ENCODE measurements at regions not wholly inside any gene's neighbourhood (a gene's known extent, or its start where the extent isn't known, plus 50 kb on each side); places are given as distances from the start of the nearest gene placed in this dataset.

GRCh38 chr13:30121666-30122065 is 185.7 kb downstream of the KATNAL1 start:
- Mint-ChIP-seq H3K9me3 (ENCODE audit: unreplicated experiment) (peaks cover 8% of the 10 kb centered on the region), H3K27ac (ENCODE audit: unreplicated experiment) (no peak overlapping the region), H3K4me1 (ENCODE audit: low read depth, unreplicated experiment) (peaks cover 14% of the 10 kb centered on the region), H3K27me3 (ENCODE audit: low read depth, unreplicated experiment) (peaks cover 3% of the 10 kb centered on the region), H3K4me3 (ENCODE audit: unreplicated experiment) (no peak overlapping the region), H3K36me3 (ENCODE audit: low read depth, unreplicated experiment) (no peaks in the 10 kb centered on the region)
- TF ChIP-seq CTCF (IDR thresholded peaks at IDR 0.05; ENCODE audit: insufficient read depth, low read depth, low read length) (no peak), EZH2 (IDR thresholded peaks at IDR 0.05; ENCODE audit: insufficient read depth, low read length) (no peak)
- Histone ChIP-seq H3K9me3 (ENCODE audit: insufficient read depth, low read depth, low read length) (no peaks in the 10 kb centered on the region), H2AFZ (ENCODE audit: low read depth, low read length) (no peak overlapping the region), H3K79me2 (ENCODE audit: insufficient read depth, low read length) (no peaks in the 10 kb centered on the region), H3K4me1 (ENCODE audit: insufficient read depth, low read length) (peaks cover 13% of the 10 kb centered on the region), H3K36me3 (ENCODE audit: insufficient read depth, low read length) (no peaks in the 10 kb centered on the region), H3K27ac (ENCODE audit: low read depth, low read length) (no peak overlapping the region), H3K4me3 (ENCODE audit: insufficient read depth, low read depth, low read length) (no peak overlapping the region), H3K9ac (ENCODE audit: low read length) (no peak overlapping the region), H3K4me2 (ENCODE audit: low read length) (no peak overlapping the region), H4K20me1 (ENCODE audit: insufficient read depth, low read length) (no peaks in the 10 kb centered on the region), H3K27me3 (ENCODE audit: insufficient read depth, low read length) (no peaks in the 10 kb centered on the region)
- FAIRE-seq (no peak), DNase-seq (ENCODE audit: low read depth) (no peak)

DNA sequence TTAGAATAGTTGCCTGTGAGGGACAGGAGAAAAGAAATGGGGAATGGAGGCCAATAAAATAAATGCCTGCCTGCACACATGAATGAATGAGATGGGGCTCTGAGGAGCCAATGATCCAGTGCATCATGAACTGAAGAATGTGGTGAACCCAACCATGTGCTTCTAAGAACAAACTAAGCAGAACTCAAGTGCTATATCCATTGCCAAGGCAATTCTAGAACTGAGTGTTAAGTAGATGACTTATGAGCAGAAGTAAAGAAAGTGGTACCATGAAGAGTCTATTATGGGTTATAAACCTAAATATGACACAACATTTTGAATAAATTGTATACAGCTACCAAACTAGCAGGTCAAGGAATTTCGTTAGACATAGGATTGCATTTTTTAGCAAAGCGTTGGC is 186.1 kb downstream of the KATNAL1 start:
- Histone ChIP-seq H3K36me3 (ENCODE audit: insufficient read depth, low read length) (no peaks in the 10 kb centered on the region), H3K9me3 (ENCODE audit: insufficient read depth, low read depth, low read length) (no peaks in the 10 kb centered on the region), H3K4me3 (ENCODE audit: insufficient read depth, low read depth, low read length) (no peak overlapping the region), H4K20me1 (ENCODE audit: insufficient read depth, low read length) (no peaks in the 10 kb centered on the region), H2AFZ (ENCODE audit: low read depth, low read length) (no peak overlapping the region), H3K79me2 (ENCODE audit: insufficient read depth, low read length) (no peaks in the 10 kb centered on the region), H3K9ac (ENCODE audit: low read length) (no peak overlapping the region), H3K4me1 (ENCODE audit: insufficient read depth, low read length) (peaks cover 13% of the 10 kb centered on the region), H3K27ac (ENCODE audit: low read depth, low read length) (no peak overlapping the region), H3K4me2 (ENCODE audit: low read length) (no peak overlapping the region), H3K27me3 (ENCODE audit: insufficient read depth, low read length) (no peaks in the 10 kb centered on the region)
- no peak for DNase-seq (ENCODE audit: low read depth)
- no peak for FAIRE-seq
- Mint-ChIP-seq H3K27me3 (ENCODE audit: low read depth, unreplicated experiment) (peaks cover 3% of the 10 kb centered on the region), H3K9me3 (ENCODE audit: unreplicated experiment) (peaks cover 8% of the 10 kb centered on the region), H3K36me3 (ENCODE audit: low read depth, unreplicated experiment) (no peaks in the 10 kb centered on the region), H3K27ac (ENCODE audit: unreplicated experiment) (no peak overlapping the region), H3K4me1 (ENCODE audit: low read depth, unreplicated experiment) (peaks cover 14% of the 10 kb centered on the region), H3K4me3 (ENCODE audit: unreplicated experiment) (no peak overlapping the region)
- TF ChIP-seq EZH2 (IDR thresholded peaks at IDR 0.05; ENCODE audit: insufficient read depth, low read length) (no peak), CTCF (IDR thresholded peaks at IDR 0.05; ENCODE audit: insufficient read depth, low read depth, low read length) (no peak)

DNA sequence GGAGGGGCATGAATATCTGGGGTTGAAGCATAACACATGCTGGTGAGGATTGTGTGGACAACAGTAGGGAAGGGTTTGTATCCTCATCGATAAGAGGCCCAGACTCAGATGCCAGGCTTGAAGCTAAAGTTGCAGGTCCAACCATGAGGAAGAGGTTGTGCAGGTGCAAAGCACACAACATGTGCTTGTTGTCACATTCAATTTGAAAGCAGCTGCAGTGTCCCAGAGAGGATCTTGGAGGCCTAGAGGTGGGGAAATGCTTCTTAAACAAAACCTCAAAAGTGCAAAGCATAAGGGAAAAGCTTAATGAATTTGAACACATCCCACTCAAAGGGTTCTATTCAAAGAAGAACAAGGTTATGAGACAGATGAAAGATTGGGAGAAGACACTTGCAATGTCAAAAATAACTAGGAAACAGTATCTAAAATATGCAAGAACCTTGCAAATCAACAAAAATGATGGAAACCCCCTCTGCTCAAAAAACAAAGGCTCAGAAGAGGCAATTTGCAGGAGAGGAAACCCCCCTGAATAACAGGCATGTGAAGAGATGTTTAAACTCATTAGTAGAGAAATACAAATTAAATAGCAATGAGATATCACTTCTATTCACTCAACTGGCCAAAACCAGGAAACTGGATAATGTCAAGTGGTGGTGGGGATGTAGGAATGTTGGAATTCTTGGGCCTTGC is 187.1 kb downstream of the KATNAL1 start:
- Histone ChIP-seq H3K79me2 (ENCODE audit: insufficient read depth, low read length) (no peaks in the 10 kb centered on the region), H3K4me1 (ENCODE audit: insufficient read depth, low read length) (peaks cover 8% of the 10 kb centered on the region), H3K27ac (ENCODE audit: low read depth, low read length) (no peak overlapping the region), H4K20me1 (ENCODE audit: insufficient read depth, low read length) (no peaks in the 10 kb centered on the region), H3K36me3 (ENCODE audit: insufficient read depth, low read length) (no peaks in the 10 kb centered on the region), H3K9ac (ENCODE audit: low read length) (no peak overlapping the region), H3K27me3 (ENCODE audit: insufficient read depth, low read length) (no peaks in the 10 kb centered on the region), H3K9me3 (ENCODE audit: insufficient read depth, low read depth, low read length) (no peaks in the 10 kb centered on the region), H3K4me2 (ENCODE audit: low read length) (no peak overlapping the region), H2AFZ (ENCODE audit: low read depth, low read length) (no peak overlapping the region), H3K4me3 (ENCODE audit: insufficient read depth, low read depth, low read length) (no peak overlapping the region)
- Mint-ChIP-seq H3K4me3 (ENCODE audit: unreplicated experiment) (no peak overlapping the region), H3K4me1 (ENCODE audit: low read depth, unreplicated experiment) (peaks cover 10% of the 10 kb centered on the region), H3K36me3 (ENCODE audit: low read depth, unreplicated experiment) (no peaks in the 10 kb centered on the region), H3K27ac (ENCODE audit: unreplicated experiment) (no peak overlapping the region), H3K27me3 (ENCODE audit: low read depth, unreplicated experiment) (peaks cover 3% of the 10 kb centered on the region), H3K9me3 (ENCODE audit: unreplicated experiment) (peaks cover 8% of the 10 kb centered on the region)
- FAIRE-seq (no peak), DNase-seq (ENCODE audit: low read depth) (no peak)
- TF ChIP-seq EZH2 (IDR thresholded peaks at IDR 0.05; ENCODE audit: insufficient read depth, low read length) (no peak), CTCF (IDR thresholded peaks at IDR 0.05; ENCODE audit: insufficient read depth, low read depth, low read length) (no peak)

Data from astrocyte (in vitro differentiated cells and primary cell).